Glutamatergic neuron (in vitro differentiated cells): ENCODE measurements at regions not wholly inside any gene's neighbourhood (a gene's known extent, or its start where the extent isn't known, plus 50 kb on each side); places are given as distances from the start of the nearest gene placed in this dataset.

Experiments
- DNase-seq: peaks from one replicate; pipeline ENCODE4 v3.0.0; 2022
- H3K27ac Mint-ChIP-seq: one replicate; pipeline ENCODE4 v1.8.0; 2020; ENCODE audit warnings: mild to moderate bottlenecking, mixed read lengths, inconsistent platforms; ENCODE audit not compliant: unreplicated experiment
- H3K27me3 Mint-ChIP-seq: one replicate; pipeline ENCODE4 v1.8.0; 2020; ENCODE audit warnings: mild to moderate bottlenecking, moderate library complexity, mixed read lengths, inconsistent platforms; ENCODE audit not compliant: unreplicated experiment
- H3K36me3 Mint-ChIP-seq: one replicate; pipeline ENCODE4 v1.8.0; 2020; ENCODE audit warnings: mild to moderate bottlenecking, mixed read lengths, inconsistent platforms; ENCODE audit not compliant: unreplicated experiment
- H3K4me1 Mint-ChIP-seq: one replicate; pipeline ENCODE4 v1.8.0; 2020; ENCODE audit warnings: mild to moderate bottlenecking, low read depth, mixed read lengths, inconsistent platforms; ENCODE audit not compliant: unreplicated experiment
- H3K4me3 Mint-ChIP-seq: one replicate; pipeline ENCODE4 v1.8.0; 2020; ENCODE audit warnings: mild to moderate bottlenecking, mixed read lengths, inconsistent platforms; ENCODE audit not compliant: unreplicated experiment
- H3K9me3 Mint-ChIP-seq: one replicate; pipeline ENCODE4 v1.8.0; 2020; ENCODE audit warnings: mild to moderate bottlenecking, moderate library complexity, mixed read lengths, inconsistent platforms; ENCODE audit not compliant: unreplicated experiment
- TF ChIP-seq, protein P1 (sequence below): fragments of 200-600 bp; sonication (generic); IDR thresholded peaks from one replicate; pipeline ENCODE4 v1.5.0; 2021; ENCODE audit not compliant: partially characterized antibody, unreplicated experiment

DNA sequence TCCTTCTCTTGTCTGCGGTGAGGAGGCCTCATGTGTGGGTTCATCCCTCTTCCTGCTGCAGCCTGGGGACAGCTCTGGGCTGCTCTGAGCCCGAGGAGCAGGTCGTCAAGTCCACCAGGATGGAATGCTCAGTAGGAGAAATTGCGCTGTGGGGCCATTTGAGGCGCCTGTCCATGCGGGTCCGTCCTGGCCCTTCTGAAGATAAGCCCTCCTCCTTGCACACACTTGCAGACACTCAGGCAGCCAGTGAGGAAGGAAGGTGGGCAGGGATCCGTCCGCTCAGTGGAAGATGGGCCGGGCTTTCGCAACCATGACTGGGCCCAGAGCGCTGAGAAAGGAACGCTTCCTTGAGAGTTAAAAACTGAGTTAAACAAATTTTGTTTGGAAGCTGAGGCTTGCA lies 356.8 kb downstream of the GLRX3 start:
- Mint-ChIP-seq H3K27ac (no peak overlapping the region), H3K27me3 (peaks cover 5% of the 10 kb centered on the region)
- TF ChIP-seq, protein P1, sequence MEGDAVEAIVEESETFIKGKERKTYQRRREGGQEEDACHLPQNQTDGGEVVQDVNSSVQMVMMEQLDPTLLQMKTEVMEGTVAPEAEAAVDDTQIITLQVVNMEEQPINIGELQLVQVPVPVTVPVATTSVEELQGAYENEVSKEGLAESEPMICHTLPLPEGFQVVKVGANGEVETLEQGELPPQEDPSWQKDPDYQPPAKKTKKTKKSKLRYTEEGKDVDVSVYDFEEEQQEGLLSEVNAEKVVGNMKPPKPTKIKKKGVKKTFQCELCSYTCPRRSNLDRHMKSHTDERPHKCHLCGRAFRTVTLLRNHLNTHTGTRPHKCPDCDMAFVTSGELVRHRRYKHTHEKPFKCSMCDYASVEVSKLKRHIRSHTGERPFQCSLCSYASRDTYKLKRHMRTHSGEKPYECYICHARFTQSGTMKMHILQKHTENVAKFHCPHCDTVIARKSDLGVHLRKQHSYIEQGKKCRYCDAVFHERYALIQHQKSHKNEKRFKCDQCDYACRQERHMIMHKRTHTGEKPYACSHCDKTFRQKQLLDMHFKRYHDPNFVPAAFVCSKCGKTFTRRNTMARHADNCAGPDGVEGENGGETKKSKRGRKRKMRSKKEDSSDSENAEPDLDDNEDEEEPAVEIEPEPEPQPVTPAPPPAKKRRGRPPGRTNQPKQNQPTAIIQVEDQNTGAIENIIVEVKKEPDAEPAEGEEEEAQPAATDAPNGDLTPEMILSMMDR: no peak

DNA sequence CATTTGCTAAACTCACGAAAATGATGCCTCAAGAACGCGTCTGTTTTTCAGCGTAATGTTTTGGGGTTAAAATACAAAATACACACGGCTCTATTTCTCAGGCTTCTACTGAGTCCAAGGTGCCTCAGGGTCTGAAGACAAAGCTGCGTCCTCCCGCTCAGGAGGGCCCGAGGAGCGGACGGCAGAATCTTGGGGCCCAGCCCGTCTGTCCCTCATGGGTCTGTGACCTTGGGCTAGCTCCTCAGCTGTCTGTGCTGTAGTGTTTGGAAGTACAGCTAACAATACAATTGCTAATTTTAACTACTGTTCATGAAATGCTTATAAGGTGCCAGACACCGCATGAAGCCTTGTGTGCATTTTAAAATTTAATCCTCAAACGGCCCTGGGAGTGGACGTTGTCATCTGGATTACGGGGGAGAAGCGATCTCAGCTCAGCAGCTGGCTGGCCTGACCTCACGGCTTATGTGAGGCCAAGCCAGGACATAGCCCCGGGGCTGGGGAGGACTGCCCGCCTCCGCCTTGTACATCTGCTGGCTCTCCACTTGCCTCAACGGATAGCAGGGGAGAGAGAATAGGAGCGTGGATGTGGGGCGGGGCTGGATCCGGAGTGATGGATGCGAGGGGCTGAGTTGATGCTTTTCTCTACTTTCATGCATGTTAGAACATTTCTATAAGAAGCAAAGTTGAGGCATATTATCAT lies 357.4 kb downstream of the GLRX3 start:
- H3K36me3 Mint-ChIP-seq: no peaks in the 10 kb centered on the region
- peak; percentile 46 for DNase-seq

More for the DNA sequence above, 356.8 kb downstream of the GLRX3 start:
- H3K9me3 Mint-ChIP-seq: peaks cover 3% of the 10 kb centered on the region
- peaks cover 11% of the 10 kb centered on the region for H3K4me1 Mint-ChIP-seq
- no peak for DNase-seq
- H3K4me3 Mint-ChIP-seq: no peak overlapping the region
- no peaks in the 10 kb centered on the region for H3K36me3 Mint-ChIP-seq

DNA sequence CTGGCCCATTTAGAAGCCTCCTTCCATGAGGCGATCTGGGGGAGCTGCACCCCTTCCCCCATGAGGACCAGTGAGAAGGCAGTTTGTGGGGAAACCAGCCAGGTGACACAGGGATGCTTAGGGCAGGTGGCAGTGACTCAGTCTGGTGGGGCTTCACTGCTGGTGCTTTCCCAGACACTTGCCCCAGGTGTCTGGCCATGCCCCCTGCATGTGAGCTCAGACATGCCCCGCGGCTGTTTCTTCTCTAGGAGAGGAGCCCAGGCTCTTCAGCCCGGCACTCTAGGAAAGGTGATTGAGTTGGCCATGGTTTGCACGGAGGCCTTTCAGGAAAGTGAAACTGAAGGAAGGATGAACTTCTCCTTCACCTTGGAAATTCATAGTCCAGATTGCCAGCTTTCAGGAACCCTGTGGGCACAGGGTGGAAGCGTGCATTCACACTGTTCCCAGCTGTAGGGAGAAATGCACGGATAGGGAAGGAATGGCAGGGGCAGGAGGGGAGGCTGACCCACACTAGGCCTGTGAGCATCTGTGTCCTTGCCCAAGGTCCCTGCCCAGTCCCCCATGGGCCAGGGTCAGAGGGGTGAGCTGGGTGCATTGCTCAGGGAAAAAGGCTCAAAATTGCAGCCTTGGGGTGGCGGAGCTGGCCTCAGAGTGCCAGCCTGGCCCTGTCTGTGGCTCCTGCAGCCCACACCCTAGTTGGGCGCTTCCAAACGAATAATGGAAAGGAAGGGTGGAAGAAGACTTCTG lies 359.1 kb downstream of the GLRX3 start:
- no peak overlapping the region for H3K4me3 Mint-ChIP-seq
- peaks cover 9% of the 10 kb centered on the region for H3K9me3 Mint-ChIP-seq
- H3K27ac Mint-ChIP-seq: no peak overlapping the region
- DNase-seq: no peak
- H3K36me3 Mint-ChIP-seq: peaks cover 4% of the 10 kb centered on the region
- peaks cover 11% of the 10 kb centered on the region for H3K4me1 Mint-ChIP-seq
- H3K27me3 Mint-ChIP-seq: peaks cover 13% of the 10 kb centered on the region
- TF ChIP-seq, protein P1: no peak

More for the DNA sequence above, 357.4 kb downstream of the GLRX3 start:
- Mint-ChIP-seq H3K27me3 (peaks cover 5% of the 10 kb centered on the region), H3K9me3 (peaks cover 3% of the 10 kb centered on the region), H3K4me1 (peaks cover 11% of the 10 kb centered on the region), H3K27ac (no peak overlapping the region), H3K4me3 (no peak overlapping the region)
- TF ChIP-seq, protein P1: no peak

DNA sequence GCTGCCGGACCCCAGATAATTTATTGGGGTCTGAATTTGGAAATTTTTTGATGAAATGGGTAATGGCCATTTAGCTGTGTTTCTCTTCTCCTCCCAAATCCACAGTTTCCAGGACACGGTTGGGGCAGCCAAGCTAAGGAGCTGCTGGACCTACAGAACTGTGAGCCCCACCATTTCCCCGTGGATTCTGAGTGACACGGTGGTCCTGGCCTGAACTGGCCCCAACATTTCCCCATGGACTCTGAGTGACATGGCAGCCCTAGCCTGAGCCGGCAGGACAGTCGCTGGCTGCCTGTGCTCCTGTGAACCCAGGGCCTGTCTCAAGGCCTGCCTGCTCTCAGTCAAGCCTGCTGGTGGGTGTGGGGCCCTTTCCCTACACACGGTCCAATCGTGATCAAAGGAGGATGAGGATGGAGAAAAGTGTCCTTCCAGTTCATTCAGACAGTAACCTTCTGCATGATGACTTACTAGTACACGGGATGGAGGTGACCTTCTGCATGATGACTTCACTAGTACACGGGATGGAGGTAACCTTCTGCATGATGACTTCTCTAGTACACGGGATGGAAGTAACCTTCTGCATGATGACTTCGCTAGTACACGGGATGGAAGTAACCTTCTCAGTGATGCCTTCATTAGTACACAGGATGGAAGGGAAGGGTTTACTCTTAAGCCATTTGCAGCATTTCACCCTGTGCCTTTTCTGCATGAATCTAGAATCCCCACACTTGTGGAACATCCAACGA lies 359.9 kb downstream of the GLRX3 start:
- Mint-ChIP-seq H3K27me3 (peaks cover 13% of the 10 kb centered on the region), H3K9me3 (peaks cover 12% of the 10 kb centered on the region), H3K36me3 (peaks cover 4% of the 10 kb centered on the region), H3K4me1 (peaks cover 7% of the 10 kb centered on the region), H3K4me3 (no peak overlapping the region), H3K27ac (no peak overlapping the region)
- TF ChIP-seq, protein P1: no peak
- no peak for DNase-seq
